ENCODE measurements at regions not wholly inside any gene's neighbourhood (a gene's known extent, or its start where the extent isn't known, plus 50 kb on each side); places are given as distances from the start of the nearest gene placed in this dataset.

- intact Hi-C loops (cut with micrococcal nuclease; ENCODE audit: unreplicated experiment) (no loop called here), in situ Hi-C loops (cut with MboI) (no loop called here)
- no TSS peak for BruUV-seq (replicated peaks)
- Histone ChIP-seq H3K27me3 (replicated peaks in 1 of 2; ENCODE audit: control insufficient read depth in 2 of 2, insufficient read depth in 2 of 2, low read length in 1 of 2) (peaks cover 0 to 2% of the 10 kb centered on the region in 2 experiments; a peak in 2 of 4 replicates), H3K36me3 (ENCODE audit: control insufficient read depth in 2 of 2, insufficient read depth in 2 of 2, low read length in 1 of 2) (no peaks in the 10 kb centered on the region), H3K4me1 (ENCODE audit: control insufficient read depth, insufficient read depth, low read length) (no peaks in the 10 kb centered on the region), H2AFZ (ENCODE audit: control insufficient read depth, low read depth, low read length) (no peak overlapping the region), H3K9me3 (replicated peaks; ENCODE audit: control insufficient read depth, insufficient read depth, low read length) (no peaks in the 10 kb centered on the region), H3K9ac (ENCODE audit: control insufficient read depth, insufficient read depth, low read length) (no peak overlapping the region), H3K4me3 (no peak overlapping the region), H4K20me1 (ENCODE audit: control insufficient read depth, insufficient read depth) (no peaks in the 10 kb centered on the region), H3K4me2 (ENCODE audit: control insufficient read depth, insufficient read depth) (no peak overlapping the region), H3K27ac (ENCODE audit: control insufficient read depth, insufficient read depth) (no peak overlapping the region), H3K79me2 (ENCODE audit: control insufficient read depth, insufficient read depth, low read length) (no peaks in the 10 kb centered on the region)
- DNase-seq (ENCODE audit: low read depth, low spot score) (no peak), ATAC-seq (no peak), FAIRE-seq (no peak)
- ChIA-PET CTCF (no interaction called here), SMC1A (ENCODE audit: uncharacterized antibody, unreplicated experiment) (no interaction called here), POLR2A (no interaction called here), RAD21 (ENCODE audit: unreplicated experiment) (no interaction called here)
- 6% methylated on average over 4 of the region's 4 CpGs for WGBS (ENCODE audit: insufficient coverage, insufficient replicate concordance, low lambda C conversion rate, missing lambda C conversion rate)
- TF ChIP-seq, protein P1, sequence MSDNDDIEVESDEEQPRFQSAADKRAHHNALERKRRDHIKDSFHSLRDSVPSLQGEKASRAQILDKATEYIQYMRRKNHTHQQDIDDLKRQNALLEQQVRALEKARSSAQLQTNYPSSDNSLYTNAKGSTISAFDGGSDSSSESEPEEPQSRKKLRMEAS (IDR thresholded peaks at IDR 0.05; ENCODE audit: low read depth, low read length): no peak
- TF ChIP-seq CBX5 (IDR thresholded peaks at IDR 0.05; ENCODE audit: low read depth): no peak
- no peak for TF ChIP-seq IRF4 (IDR thresholded peaks at IDR 0.05; ENCODE audit: low read depth, low read length)
- TF ChIP-seq, protein P2, sequence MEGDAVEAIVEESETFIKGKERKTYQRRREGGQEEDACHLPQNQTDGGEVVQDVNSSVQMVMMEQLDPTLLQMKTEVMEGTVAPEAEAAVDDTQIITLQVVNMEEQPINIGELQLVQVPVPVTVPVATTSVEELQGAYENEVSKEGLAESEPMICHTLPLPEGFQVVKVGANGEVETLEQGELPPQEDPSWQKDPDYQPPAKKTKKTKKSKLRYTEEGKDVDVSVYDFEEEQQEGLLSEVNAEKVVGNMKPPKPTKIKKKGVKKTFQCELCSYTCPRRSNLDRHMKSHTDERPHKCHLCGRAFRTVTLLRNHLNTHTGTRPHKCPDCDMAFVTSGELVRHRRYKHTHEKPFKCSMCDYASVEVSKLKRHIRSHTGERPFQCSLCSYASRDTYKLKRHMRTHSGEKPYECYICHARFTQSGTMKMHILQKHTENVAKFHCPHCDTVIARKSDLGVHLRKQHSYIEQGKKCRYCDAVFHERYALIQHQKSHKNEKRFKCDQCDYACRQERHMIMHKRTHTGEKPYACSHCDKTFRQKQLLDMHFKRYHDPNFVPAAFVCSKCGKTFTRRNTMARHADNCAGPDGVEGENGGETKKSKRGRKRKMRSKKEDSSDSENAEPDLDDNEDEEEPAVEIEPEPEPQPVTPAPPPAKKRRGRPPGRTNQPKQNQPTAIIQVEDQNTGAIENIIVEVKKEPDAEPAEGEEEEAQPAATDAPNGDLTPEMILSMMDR (IDR thresholded peaks at IDR 0.05 in 2 of 3, conservative IDR thresholded peaks at IDR 0.05 in 1 of 3; ENCODE audit: control insufficient read depth in 2 of 3, extremely low read depth in 1 of 3, insufficient read depth in 1 of 3, low read depth in 3 of 3, low read length in 3 of 3): no peak
- no peak for TF ChIP-seq EZH2 (IDR thresholded peaks at IDR 0.05; ENCODE audit: borderline replicate concordance, control insufficient read depth, low read depth, low read length)
- TF ChIP-seq YBX1 (IDR thresholded peaks at IDR 0.05): no peak
- TF ChIP-seq MEF2A (IDR thresholded peaks at IDR 0.05; ENCODE audit: insufficient read depth, low read depth, low read length): no peak
- TF ChIP-seq, protein P3, sequence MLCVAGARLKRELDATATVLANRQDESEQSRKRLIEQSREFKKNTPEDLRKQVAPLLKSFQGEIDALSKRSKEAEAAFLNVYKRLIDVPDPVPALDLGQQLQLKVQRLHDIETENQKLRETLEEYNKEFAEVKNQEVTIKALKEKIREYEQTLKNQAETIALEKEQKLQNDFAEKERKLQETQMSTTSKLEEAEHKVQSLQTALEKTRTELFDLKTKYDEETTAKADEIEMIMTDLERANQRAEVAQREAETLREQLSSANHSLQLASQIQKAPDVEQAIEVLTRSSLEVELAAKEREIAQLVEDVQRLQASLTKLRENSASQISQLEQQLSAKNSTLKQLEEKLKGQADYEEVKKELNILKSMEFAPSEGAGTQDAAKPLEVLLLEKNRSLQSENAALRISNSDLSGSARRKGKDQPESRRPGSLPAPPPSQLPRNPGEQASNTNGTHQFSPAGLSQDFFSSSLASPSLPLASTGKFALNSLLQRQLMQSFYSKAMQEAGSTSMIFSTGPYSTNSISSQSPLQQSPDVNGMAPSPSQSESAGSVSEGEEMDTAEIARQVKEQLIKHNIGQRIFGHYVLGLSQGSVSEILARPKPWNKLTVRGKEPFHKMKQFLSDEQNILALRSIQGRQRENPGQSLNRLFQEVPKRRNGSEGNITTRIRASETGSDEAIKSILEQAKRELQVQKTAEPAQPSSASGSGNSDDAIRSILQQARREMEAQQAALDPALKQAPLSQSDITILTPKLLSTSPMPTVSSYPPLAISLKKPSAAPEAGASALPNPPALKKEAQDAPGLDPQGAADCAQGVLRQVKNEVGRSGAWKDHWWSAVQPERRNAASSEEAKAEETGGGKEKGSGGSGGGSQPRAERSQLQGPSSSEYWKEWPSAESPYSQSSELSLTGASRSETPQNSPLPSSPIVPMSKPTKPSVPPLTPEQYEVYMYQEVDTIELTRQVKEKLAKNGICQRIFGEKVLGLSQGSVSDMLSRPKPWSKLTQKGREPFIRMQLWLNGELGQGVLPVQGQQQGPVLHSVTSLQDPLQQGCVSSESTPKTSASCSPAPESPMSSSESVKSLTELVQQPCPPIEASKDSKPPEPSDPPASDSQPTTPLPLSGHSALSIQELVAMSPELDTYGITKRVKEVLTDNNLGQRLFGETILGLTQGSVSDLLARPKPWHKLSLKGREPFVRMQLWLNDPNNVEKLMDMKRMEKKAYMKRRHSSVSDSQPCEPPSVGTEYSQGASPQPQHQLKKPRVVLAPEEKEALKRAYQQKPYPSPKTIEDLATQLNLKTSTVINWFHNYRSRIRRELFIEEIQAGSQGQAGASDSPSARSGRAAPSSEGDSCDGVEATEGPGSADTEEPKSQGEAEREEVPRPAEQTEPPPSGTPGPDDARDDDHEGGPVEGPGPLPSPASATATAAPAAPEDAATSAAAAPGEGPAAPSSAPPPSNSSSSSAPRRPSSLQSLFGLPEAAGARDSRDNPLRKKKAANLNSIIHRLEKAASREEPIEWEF (IDR thresholded peaks at IDR 0.05; ENCODE audit: insufficient replicate concordance, low read depth, low read length): no peak
- no peak for TF ChIP-seq BMI1 (IDR thresholded peaks at IDR 0.05; ENCODE audit: borderline replicate concordance)
- TF ChIP-seq SUPT20H (IDR thresholded peaks at IDR 0.05; ENCODE audit: borderline replicate concordance, control insufficient read depth, low read depth, low read length): no peak
- TF ChIP-seq CEBPB (IDR thresholded peaks at IDR 0.05; ENCODE audit: borderline replicate concordance in 1 of 2, low read depth in 2 of 2, low read length in 2 of 2): no peak
- TF ChIP-seq TBL1XR1 (IDR thresholded peaks at IDR 0.05; ENCODE audit: low read depth, low read length): no peak
- no peak for TF ChIP-seq CREM (IDR thresholded peaks at IDR 0.05; ENCODE audit: low read depth)
- TF ChIP-seq, protein P4, sequence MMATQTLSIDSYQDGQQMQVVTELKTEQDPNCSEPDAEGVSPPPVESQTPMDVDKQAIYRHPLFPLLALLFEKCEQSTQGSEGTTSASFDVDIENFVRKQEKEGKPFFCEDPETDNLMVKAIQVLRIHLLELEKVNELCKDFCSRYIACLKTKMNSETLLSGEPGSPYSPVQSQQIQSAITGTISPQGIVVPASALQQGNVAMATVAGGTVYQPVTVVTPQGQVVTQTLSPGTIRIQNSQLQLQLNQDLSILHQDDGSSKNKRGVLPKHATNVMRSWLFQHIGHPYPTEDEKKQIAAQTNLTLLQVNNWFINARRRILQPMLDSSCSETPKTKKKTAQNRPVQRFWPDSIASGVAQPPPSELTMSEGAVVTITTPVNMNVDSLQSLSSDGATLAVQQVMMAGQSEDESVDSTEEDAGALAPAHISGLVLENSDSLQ (IDR thresholded peaks at IDR 0.05): no peak
- TF ChIP-seq SMC3 (IDR thresholded peaks at IDR 0.05; ENCODE audit: borderline replicate concordance, low read length): no peak
- TF ChIP-seq TARDBP (IDR thresholded peaks at IDR 0.05; ENCODE audit: borderline replicate concordance): no peak
These were observed 308.4 kb downstream of the FGFR2 start for GRCh38 chr10:121289800-121290199.

Data from GM12878 (cell line).